Mucosa of descending colon (tissue), 3 donors: ENCODE measurements at regions not wholly inside any gene's neighbourhood (a gene's known extent, or its start where the extent isn't known, plus 50 kb on each side); places are given as distances from the start of the nearest gene placed in this dataset.

Experiments used
- ATAC-seq: fragments of 200-7000 bp; cut with Tn5 transposase; one replicate; pipeline ENCODE4 v1.9.1; 2020; ENCODE audit warnings: mild to moderate bottlenecking, moderate library complexity
- DNase-seq, 3 donors: peaks; one replicate each; pipeline ENCODE4 v3.0.0-alpha.2; 2020
- H3K36me3 ChIP-seq: fragments of 200-600 bp; one replicate; pipeline ENCODE4 v1.8.0; 2021; ENCODE audit warnings: low read depth, mild to moderate bottlenecking
- H3K4me1 ChIP-seq: fragments of 200-600 bp; one replicate; pipeline ENCODE4 v1.8.0; 2021; ENCODE audit warnings: low read depth, mild to moderate bottlenecking
- H3K4me3 ChIP-seq: fragments of 200-600 bp; one replicate; pipeline ENCODE4 v1.8.0; 2021; ENCODE audit warnings: mild to moderate bottlenecking
- H3K9me3 ChIP-seq: fragments of 200-600 bp; one replicate; pipeline ENCODE4 v1.8.0; 2021; ENCODE audit warnings: mild to moderate bottlenecking
- intact Hi-C, 2 donors: fragments of 100-400 bp; cut with DNase I in 1 of 2; cut with micrococcal nuclease in 1 of 2; formaldehyde crosslinking; loops; one replicate each; pipeline versions ENCODE4 v1.11.0 to v1.11.1; 2022; cut with DNase I, micrococcal nuclease
- TF ChIP-seq, protein P1 (sequence below): fragments of 200-600 bp; IDR thresholded peaks from one replicate; pipeline ENCODE4 v1.8.0; 2022; ENCODE audit warnings: antibody characterized with exemption, mild to moderate bottlenecking
- donor health status: DM: no; HTN: no; CAD: no; lungs with moderate emphysema.
- donor health status: DM: no; HTN: no; CAD: no.
- donor health status: DM: no; HTN: yes; CAD: no.

GRCh38 chr2:18467749-18468360, 92.6 kb downstream of the RDH14 start:
- intact Hi-C loops, result no loop called here

GRCh38 chr2:18465979-18466378, 94.5 kb downstream of the RDH14 start:
- intact Hi-C loops, result no loop called here
- H3K4me3 ChIP-seq, result no peak overlapping the region
- TF ChIP-seq, protein P1, sequence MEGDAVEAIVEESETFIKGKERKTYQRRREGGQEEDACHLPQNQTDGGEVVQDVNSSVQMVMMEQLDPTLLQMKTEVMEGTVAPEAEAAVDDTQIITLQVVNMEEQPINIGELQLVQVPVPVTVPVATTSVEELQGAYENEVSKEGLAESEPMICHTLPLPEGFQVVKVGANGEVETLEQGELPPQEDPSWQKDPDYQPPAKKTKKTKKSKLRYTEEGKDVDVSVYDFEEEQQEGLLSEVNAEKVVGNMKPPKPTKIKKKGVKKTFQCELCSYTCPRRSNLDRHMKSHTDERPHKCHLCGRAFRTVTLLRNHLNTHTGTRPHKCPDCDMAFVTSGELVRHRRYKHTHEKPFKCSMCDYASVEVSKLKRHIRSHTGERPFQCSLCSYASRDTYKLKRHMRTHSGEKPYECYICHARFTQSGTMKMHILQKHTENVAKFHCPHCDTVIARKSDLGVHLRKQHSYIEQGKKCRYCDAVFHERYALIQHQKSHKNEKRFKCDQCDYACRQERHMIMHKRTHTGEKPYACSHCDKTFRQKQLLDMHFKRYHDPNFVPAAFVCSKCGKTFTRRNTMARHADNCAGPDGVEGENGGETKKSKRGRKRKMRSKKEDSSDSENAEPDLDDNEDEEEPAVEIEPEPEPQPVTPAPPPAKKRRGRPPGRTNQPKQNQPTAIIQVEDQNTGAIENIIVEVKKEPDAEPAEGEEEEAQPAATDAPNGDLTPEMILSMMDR, result no peak
- no peak for ATAC-seq
- no peaks in the 10 kb centered on the region for H3K9me3 ChIP-seq
- H3K36me3 ChIP-seq, result no peaks in the 10 kb centered on the region
- H3K4me1 ChIP-seq, result no peaks in the 10 kb centered on the region
- DNase-seq, result no peak

More at GRCh38 chr2:18467749-18468360, 92.6 kb downstream of the RDH14 start:
- ATAC-seq (no peak), DNase-seq (no peak)
- Histone ChIP-seq H3K9me3 (no peaks in the 10 kb centered on the region), H3K4me1 (no peaks in the 10 kb centered on the region), H3K4me3 (no peak overlapping the region), H3K36me3 (no peaks in the 10 kb centered on the region)
- TF ChIP-seq, protein P1, result no peak

- no peaks in the 10 kb centered on the region for H3K4me1 ChIP-seq
- no peak overlapping the region for H3K4me3 ChIP-seq
- no peaks in the 10 kb centered on the region for H3K36me3 ChIP-seq
- no peaks in the 10 kb centered on the region for H3K9me3 ChIP-seq
- TF ChIP-seq, protein P1, result no peak
- ATAC-seq, result no peak
- intact Hi-C loops, result no loop called here
- no peak for DNase-seq
Measured at GRCh38 chr2:18464913-18465312, 95.5 kb downstream of the RDH14 start.

DNA sequence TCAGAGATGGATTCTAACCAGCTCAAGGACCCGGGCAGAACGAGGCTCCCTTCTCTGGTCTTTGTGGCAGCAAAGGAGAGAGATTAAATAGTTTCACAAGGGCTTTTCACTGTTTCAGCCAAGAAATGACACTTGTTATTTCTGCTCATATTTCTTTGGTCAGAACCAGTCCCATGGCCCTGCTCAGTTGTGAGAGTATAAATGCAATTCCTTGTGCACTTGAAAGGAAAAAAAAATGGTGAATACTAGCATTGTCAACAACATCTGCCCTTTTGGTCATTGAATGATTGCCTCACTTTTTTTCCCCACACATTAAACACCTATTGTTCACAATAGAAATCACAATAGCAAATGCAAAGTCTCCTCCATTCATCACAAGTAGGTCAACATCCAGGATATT, 104.4 kb downstream of the RDH14 start:
- H3K36me3 ChIP-seq, result no peaks in the 10 kb centered on the region
- peaks cover 3% of the 10 kb centered on the region for H3K4me1 ChIP-seq
- TF ChIP-seq, protein P1, result no peak
- H3K9me3 ChIP-seq, result no peaks in the 10 kb centered on the region
- DNase-seq (no peak), ATAC-seq (no peak)
- no peak overlapping the region for H3K4me3 ChIP-seq
- intact Hi-C loops, result no loop called here

GRCh38 chr2:18455236-18455862, 105.1 kb downstream of the RDH14 start:
- Histone ChIP-seq H3K9me3 (no peaks in the 10 kb centered on the region), H3K4me1 (peaks cover 3% of the 10 kb centered on the region), H3K4me3 (no peak overlapping the region), H3K36me3 (no peaks in the 10 kb centered on the region)
- DNase-seq (no peak), ATAC-seq (no peak)
- intact Hi-C loops, result no loop called here
- TF ChIP-seq, protein P1, result no peak
